Activated effector memory CD4-positive, alpha-beta T cell treated with anti-CD3 and anti-CD28 coated beads, Interleukin-2, amount 50 U/mL, for 16 hours (primary cell): ENCODE measurements at regions not wholly inside any gene's neighbourhood (a gene's known extent, or its start where the extent isn't known, plus 50 kb on each side); places are given as distances from the start of the nearest gene placed in this dataset.

Experiments used
- DNase-seq: peaks from one replicate; pipeline ENCODE4 v3.0.0-alpha.2; 2020

DNA sequence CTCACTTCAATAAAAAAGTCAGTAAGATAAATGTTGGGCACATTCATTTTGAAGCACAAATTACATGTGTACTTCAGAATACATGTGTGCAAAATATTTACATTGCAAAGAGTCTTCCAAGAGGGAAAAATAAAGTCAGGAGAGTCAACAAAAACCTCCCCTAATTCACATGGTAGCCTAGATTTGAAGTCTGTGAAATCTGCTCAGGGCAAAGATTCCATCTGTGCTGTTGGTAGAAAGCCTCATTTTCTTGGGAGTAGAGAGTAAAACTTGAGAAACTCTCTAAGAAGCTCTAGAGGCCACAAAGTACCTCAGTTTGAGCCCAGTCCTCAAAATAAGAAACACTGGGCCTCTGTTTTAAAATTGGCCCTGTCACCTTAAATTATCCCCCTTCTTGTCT, 303.4 kb downstream of the RAB28 start:
- no peak for DNase-seq

DNA sequence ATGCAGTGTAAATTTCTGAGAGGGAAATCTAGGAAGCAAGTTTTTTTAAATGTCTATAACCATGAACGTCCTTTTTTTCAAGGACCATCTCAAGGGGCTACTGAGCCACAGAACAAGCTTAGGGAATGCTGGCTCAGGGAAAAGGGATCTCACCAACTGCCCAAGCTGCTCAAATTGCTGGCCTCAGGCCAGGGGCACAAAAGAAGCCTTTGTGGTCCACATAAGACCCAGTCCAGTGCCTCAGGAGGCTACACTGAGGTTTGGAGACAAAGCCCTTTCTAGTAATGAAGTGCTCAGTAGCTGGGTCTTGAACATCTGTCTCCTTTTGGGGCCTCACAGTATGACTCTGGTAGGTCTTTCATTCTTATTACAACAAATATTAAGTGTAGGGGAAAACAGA, 305.5 kb downstream of the RAB28 start:
- DNase-seq, result no peak

GRCh38 chr4:13176741-13177142, 307.4 kb downstream of the RAB28 start:
- no peak for DNase-seq

DNA sequence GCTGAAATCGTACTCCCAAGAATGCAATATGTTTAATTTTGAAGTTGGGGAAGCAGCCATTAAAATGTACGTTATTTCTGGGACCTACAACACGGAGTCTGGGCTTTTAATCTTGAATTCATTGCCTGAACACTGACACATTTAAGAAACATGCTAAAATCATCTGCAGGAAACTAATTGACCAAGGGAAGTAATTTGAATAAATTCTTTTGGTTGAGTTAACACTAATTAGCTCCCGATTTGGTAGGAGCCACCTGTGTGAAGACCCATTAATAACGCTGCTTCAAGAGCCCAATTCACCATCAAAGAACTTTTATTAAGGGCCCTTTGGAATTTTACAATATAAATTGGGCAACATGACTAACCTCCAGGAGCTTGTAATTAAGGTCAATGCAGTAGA, 309.2 kb downstream of the RAB28 start:
- no peak for DNase-seq

- DNase-seq, result no peak
Measured at GRCh38 chr4:13174001-13174400, 310.1 kb downstream of the RAB28 start.

DNA sequence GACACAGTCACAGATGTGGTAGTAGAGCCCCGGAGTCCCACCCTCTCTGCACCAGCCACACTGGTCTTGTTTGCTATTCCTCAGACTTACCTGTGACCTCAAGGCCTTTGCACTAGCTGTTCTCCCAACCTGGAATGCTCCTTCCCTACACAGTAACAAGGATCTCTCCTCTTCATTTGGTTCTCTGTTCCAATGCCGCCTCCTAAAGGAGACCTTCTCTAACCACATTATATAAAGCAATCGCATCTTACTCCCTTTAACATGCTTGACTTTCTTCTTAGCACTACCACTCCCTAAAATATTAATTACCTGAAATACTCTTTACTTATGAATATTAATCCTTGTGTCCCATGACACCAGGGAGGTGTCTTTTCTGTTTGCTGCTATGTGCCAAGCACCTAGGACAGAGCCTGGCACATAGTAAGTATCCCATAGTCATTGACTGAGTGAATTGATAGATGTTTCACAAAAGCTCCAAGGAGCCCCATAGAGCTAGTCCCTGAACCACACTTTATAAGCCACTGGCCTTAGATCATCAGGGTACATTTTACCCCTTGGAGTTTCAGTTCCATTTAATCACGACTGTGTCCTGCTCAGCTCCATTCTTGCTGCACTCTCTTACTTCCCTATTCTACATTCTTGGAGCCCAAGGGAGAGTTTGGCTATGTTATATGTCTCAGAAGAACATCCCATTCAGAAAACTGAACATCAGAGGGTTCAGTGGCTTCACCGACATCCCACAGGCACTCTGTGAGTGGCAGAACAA, 312.7 kb downstream of the RAB28 start:
- DNase-seq, result no peak

- no peak for DNase-seq
Measured at GRCh38 chr4:13169731-13170525, 314.2 kb downstream of the RAB28 start.

GRCh38 chr4:13168326-13168725, 315.8 kb downstream of the RAB28 start:
- DNase-seq, result no peak

- no peak for DNase-seq
Measured at GRCh38 chr4:13166214-13166613, 317.9 kb downstream of the RAB28 start.

DNA sequence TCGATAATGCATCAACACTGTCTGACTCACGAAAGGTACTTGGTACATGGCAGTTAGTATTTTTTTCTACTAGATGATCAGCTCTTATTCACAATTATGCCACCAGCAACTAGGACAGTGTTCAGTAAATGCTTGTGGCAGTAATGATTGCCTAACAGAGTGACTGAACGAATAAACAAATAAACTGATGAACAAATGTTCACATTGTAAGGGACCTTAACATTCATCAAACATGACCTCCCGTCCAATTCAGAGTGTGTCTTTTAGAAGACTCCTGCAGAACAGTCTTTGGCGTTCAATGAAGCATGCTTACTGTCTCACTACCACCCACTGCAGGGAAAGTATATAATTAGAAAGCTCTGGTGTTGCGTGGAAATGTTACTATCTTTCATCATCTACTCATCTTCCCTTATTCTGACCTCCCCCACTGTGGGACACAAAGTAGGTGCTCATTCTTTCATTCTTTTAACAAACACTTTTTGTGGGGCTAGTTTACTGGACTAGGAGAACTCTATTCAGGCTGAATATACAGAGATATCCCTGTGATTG, 319.3 kb downstream of the RAB28 start:
- no peak for DNase-seq

DNA sequence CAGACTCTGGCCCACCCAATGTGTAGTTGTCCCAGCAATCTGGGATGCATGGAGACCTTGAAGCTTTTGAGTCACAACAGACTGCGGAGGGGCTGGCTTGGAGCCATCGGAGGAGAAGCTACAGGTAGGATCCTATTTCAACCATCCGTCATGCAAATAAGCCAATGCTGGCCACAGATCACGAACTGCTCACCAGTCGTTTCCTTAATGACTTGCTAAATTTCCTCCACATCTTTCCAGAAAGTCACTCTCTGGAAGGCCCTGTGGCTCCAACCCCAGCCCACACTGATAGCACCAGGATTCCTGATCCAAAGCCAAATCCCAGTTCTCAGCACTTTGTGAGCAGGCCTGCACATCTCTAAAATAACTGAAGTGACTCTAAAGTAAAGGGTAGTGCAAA, 321.3 kb downstream of the RAB28 start:
- no peak for DNase-seq

- no peak for DNase-seq
Measured at GRCh38 chr4:13160920-13161319, 323.2 kb downstream of the RAB28 start.

DNA sequence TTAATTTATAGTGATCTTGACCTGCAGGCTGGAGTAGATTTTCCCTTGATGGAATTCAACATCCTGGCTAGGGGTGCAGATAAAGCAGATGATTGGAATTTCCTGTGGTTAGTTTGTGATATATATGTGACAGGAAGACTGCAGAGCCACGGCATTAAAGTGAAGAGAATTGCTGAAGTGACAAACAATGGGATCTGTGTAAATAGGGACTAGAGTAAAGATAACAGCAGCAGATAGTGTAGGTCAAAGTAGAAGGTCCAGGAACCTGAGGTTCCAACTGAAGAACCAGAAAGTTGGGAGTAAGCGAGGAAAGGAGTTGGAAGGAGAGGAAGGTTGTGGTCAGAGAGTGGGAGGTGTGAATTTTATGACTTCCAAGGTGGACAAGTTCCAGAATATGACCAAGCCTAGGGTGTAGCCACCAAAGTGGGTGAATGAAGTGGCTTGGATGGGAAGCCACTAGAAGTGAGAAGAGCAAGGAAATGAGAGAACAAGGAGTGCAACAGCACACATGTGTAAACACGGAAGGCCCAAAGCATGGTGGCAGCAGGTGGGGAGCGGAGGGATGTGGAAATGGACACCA, 325.0 kb downstream of the RAB28 start:
- DNase-seq, result no peak

DNA sequence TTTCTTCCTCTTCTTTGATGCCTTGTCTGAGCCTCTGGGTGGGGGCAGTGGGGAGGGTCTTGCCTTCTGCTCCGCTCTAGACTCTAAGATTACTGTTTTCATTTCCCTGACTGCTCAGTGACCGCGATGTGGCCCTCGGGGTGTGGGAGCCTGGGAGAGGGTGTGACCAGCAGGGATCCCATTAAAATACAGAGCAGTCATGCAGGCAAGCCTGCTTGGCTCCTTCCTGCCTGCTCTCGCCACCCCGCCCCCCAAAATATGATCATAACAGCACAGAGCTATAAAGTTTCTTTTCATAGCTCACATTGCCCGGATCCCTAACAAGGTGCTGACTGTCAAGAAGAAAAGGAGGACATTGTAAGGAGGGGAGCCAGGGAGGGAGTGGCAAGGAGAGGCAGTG, 332.9 kb downstream of the RAB28 start:
- DNase-seq, result no peak

DNA sequence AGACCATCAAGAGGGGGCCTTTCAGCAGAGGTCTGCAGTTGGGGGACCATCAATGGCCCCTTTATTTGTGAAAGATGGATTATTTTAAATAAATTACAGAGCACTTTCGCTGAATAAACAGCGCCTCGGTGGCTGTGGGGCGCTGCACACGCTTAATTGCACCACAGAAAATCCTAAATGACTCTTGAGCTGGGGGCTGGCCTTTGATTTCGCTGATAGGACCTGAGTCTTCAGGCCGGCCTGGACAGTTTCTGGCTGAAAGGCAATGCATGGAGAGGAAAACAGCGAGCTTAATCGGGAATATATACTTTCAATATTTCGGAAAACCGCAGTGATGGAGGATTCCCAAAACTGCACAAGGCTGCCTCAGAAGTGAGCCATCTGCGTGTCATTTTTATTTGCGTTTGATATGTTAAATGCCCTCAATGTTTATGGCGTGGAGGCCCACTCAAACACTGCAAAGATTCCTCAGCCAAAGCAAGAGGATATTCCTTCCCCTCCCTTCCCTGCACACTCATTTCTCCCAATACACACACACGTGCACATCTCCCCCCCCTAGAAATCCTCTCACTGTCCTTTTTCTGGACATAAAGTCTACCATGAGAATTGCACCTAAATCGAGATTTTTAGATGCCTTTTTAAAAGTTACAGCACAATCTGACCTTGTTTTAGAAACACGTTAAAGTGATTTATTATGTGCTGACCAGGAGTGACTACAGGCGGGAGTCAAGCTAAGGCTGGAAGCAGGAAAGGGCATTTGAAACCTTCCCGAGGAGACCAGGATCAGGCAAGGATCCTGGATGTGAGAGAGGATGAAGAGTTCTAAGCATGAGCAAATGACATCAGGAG, 340.7 kb downstream of the RAB28 start:
- no peak for DNase-seq

- no peak for DNase-seq
Measured at GRCh38 chr4:13142726-13143125, 341.4 kb downstream of the RAB28 start.

DNA sequence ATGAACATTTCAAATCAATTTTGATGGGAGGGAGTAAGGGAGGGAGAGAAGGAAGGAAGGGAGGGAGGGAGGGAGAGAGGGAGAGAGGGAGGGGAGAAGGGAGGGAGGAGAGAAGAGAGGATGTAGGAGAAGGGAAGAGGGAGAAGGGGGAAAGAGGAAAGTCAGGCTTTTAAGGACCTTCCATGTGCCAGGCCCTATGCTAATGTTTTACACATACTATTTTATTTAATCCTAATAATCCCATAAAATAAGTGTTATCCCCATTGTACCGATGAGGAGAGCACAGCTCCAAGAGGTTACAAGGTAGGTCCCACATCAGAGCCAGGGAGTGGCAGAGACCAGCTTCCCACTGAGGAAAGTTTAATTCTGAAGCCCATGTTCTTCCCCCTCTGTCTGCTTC, 341.9 kb downstream of the RAB28 start:
- no peak for DNase-seq

DNA sequence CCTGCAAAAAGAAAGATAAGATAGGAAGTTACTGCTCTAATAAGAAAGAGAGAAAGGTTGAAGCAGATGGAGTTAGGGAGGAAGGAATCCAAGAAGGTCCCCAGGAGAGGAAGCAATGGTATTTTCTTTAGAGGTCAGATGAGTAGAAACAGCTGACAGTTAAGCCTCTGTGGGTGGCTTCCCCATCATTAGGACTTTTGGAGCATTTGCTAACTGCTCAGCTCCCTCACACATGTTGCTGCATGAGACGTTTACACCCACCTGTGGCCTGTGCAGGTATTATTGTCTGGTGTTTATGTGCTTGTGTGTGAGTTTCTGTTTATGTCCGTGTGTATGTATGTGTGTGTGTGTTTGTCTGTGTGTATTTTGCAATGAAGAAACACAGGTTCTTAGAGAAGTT, 346.8 kb downstream of the RAB28 start:
- DNase-seq, result no peak

DNA sequence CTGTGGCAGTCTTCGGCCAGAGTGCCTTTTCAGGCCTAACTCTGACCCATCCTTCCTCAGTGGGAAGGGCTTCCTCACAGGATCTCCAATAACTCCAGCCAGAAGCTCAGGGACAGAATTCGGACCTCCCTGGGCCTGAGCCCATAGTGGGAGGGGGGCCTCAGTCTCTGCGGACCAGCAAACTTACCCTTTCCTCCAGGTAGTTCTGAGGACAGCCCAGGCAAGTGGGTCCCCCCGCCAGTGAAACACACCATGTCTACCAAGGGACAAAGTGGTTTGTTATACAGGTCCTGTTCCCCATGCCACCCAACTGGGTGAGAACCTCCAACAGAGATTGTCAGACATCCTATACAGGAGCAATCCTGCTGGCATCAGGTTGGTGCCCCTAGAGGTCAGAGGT, 350.4 kb downstream of the RAB28 start:
- DNase-seq, result no peak

DNA sequence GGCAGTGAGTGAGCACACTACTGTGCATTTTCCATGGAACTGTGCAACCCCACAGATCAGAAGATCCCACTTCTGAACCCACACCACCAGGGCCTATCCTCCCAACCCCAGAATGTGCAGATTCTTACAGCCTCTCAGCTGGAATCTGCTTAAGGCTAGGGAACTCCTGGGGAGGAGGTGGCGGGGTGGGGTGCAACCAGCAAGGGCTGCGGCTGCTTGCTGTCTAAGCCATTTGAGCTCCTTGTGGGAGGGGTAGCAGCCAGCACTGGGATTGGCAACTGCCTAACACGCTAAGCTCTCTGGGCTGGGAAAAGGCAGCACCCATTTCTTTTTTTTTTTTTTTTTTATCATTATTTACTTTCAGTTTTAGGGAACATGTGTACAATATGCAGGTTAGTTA, 353.3 kb downstream of the RAB28 start:
- DNase-seq, result no peak

DNA sequence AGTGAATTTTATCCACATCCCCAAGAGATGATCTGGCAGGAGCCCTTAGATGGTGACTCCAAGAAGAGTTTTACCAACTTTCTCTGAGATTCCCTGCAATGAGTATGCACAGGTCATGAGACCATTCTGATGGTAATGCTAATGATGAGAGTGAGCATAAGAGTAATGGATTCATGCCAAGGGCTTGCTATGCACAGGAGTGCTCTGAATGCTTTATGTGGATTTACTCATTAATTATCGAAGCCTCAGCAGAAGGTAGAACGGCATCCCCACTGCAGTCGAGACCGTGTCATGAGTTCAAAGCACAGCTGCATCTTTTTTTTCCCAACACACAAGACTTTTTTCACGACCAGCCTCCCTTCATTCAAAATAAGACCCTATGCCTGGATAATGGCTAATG, 355.0 kb downstream of the RAB28 start:
- no peak for DNase-seq

DNA sequence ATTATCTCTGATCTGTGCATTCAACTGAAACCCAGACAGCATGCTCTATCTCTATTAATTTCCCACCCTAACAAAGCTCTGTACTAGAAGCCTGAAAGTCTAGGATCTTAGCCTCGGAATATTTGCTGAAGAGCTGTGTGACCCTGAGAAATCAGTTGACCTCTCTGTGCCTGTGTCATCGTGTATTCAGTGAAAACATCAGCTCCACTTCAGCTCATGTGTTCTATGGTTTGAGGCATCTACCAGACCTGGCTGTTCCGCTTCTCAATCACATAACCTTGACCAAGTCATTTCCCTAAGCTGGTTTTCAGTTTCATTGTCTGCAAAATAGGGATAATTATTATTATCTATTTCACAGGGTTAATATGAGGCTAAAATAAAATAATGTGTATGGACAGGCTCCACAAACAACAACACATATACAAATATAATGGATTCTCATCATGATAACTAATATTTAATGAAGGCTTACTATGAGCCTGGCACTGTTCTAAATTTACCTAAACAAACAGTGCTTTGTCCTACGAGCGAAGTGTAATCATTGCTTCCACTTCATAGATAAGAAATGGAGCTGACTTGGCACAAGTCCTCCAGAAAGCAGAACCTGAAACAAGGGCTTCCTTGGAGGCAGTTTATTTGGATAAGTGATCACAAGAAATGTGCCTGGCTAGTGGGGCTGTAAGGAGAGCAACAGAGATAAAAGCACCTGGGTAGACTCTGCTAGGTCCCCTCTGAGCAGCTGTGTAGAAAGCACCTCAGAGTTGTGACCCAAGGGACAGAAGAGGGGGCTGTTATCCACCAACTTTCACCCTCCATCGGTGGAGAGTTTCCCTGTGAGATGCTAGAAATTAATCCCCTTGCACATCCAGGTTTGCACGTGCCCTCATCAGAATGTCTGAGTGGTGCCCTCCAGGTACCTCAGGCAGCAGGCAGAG, 356.9 kb downstream of the RAB28 start:
- no peak for DNase-seq
